Fibroblast of villous mesenchyme (primary cell): ENCODE measurements at regions not wholly inside any gene's neighbourhood (a gene's known extent, or its start where the extent isn't known, plus 50 kb on each side); places are given as distances from the start of the nearest gene placed in this dataset.

ENCODE experiments used
- DNase-seq: peaks from one replicate; pipeline ENCODE4 v3.0.0-alpha.2; 2010; ENCODE audit warnings: low read depth
- H3K4me3 ChIP-seq: 2 replicates; pipeline ENCODE4 v1.5.1; 2011; ENCODE audit warnings: low read depth, mild to moderate bottlenecking, low read length
- CTCF ChIP-seq: IDR thresholded peaks from 2 replicates; pipeline ENCODE4 v1.5.1; 2012; ENCODE audit warnings: low read depth, mild to moderate bottlenecking, low read length; ENCODE audit not compliant: insufficient read depth

GRCh38 chr16:72302332-72302731 lies 130.4 kb upstream of the PMFBP1 start:
- DNase-seq = no peak
- no peak for TF ChIP-seq CTCF
- H3K4me3 ChIP-seq = no peak overlapping the region

- DNase-seq = no peak
- H3K4me3 ChIP-seq = no peak overlapping the region
- TF ChIP-seq CTCF = no peak
Observed at GRCh38 chr16:72301523-72302236, 129.7 kb upstream of the PMFBP1 start.

- no peak for TF ChIP-seq CTCF
- DNase-seq = no peak
- H3K4me3 ChIP-seq = no peak overlapping the region
Observed at GRCh38 chr16:72300892-72301291, 128.9 kb upstream of the PMFBP1 start.

- no peak for TF ChIP-seq CTCF
- H3K4me3 ChIP-seq = no peak overlapping the region
- no peak for DNase-seq
Observed at GRCh38 chr16:72299684-72300243, 127.8 kb upstream of the PMFBP1 start.

- no peak for TF ChIP-seq CTCF
- no peak for DNase-seq
- H3K4me3 ChIP-seq = no peak overlapping the region
Observed at GRCh38 chr16:72298961-72299360, 127.0 kb upstream of the PMFBP1 start.

GRCh38 chr16:72295914-72296313 lies 124.0 kb upstream of the PMFBP1 start:
- no peak for TF ChIP-seq CTCF
- H3K4me3 ChIP-seq = no peak overlapping the region
- no peak for DNase-seq
